ENCODE measurements at regions not wholly inside any gene's neighbourhood (a gene's known extent, or its start where the extent isn't known, plus 50 kb on each side); places are given as distances from the start of the nearest gene placed in this dataset.
"Not testable (repeated sequence)": the region's sequence is repeated elsewhere in the genome, so short reads cannot be mapped to it uniquely, and the experiment has no call there.

DNA sequence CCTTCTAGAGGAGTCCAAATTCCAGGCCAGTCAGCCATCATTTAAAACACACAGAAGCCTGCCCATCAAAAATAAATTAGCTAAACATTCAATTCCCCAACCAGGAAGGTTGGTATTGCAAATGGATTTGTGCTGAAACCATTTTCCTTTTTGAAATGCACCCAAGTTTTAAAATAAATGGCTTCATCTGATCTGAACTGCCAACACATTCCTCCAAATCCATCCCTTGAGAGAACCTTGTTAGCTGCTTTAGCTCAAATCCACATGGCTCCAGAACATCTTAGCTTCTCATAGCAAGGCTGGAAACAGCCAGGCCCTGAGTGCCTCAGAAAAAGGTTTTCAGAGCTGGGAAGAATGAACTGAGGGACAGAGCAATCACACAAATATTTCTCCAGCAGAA lies 306.3 kb downstream of the FZD1 start:
- no peak for DNase-seq

DNA sequence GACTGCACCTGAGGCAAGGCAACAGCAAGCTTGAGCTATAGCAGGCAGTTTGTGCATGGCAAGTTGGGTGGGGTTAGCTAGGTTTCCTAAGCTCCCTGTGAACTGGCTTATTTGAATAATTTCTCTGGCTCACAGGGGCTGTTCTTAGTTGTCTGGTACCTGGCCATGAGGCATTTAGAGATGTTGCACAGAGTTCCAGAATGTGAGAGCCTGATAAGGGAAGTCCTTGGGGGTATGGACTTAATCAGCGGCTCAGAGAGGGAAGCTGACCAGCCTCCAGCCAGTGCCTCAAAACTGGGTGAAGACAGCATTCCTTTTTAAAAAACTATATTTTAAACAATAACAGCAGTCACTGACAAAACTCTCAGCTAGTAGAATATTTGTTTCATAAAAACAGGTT lies 307.4 kb downstream of the FZD1 start:
- no peak for DNase-seq

DNA sequence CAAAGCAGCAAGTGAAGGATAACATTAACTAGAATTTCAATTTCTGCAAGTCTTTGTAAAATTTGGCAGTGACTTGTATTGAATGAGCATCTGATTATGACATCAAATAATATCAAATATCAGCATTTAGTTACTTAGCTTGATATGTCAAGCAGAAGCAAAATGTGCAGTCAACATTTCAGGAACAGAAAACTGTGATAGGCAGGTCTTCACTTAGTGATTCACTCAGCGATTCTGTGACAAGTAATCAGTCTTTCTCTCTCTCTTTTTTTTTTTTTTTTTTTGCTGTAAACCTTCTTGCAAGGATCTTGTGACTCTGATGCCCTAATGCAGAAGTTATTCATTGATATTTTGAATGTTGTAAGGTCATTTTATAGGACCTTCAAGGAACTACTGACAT lies 307.1 kb downstream of the MTERF1 start:
- no peak for DNase-seq

DNA sequence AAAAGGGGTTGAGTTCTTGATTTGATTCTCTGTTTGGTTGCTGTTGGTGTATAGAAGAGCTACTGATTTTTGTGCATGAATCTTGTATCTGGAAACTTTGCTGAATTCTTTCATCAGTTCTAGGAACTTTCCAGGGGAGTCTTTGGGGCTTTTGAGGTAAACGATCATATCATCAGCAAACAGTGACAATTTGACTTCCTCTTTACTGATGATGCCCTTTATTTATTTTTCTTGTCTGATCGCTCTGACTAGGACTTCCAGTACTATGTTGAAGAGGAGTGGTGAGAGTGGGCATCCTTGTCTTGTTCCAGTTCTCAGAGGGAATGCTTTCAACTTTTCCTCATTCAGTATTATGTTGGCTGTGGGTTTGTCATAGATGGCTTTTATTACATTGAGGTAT lies 304.0 kb downstream of the MTERF1 start:
- not testable (repeated sequence) for DNase-seq

DNA sequence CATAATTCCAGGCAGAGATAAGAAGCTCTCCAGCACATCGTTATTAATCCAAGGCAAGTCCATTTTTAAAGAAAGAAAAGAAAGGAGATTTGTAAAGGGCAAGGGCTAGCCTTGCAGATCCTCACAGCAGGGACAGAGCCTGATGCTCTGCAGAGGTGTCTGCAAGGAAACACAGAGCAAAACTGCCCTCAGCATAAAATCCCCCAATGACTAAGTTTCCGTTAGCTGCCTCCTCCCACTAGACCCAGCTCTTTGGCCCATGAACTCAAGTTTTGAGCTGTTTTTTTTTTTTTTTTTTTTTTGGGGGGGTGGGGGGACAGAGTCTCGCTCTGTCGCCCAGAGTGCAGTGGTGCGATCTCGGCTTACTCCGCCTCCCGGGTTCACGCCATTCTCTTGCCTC lies 300.7 kb downstream of the MTERF1 start:
- no peak for DNase-seq

DNA sequence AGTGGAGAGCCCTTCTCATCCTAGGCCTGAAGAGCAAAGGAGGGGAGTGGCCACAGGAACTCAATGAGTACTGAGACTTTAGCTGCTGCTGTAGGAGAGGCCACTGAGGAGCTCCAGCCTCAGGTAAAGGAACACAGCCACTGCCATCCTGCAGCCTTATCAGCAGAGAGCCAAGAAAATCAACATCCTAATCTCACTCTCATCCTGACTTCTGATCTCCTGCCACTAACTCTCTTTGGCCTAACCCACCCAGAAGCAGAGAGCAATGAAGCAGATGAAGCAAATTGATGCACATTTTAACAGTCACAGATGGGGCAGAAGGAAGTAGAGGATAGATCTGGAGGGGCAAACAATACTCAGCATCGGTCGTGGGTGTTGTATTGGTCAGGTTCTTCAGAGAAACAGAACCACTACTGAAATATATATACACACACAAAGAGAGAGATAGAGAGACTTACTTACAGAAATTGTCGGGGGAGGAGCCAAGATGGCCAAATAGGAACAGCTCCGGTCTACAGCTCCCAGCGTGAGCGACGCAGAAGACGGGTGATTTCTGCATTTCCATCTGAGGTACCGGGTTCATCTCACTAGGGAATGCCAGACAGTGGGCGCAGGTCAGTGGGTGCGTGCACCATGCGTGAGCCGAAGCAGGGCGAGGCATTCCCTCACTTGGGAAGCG lies 297.6 kb downstream of the MTERF1 start:
- DNase-seq: no peak

DNA sequence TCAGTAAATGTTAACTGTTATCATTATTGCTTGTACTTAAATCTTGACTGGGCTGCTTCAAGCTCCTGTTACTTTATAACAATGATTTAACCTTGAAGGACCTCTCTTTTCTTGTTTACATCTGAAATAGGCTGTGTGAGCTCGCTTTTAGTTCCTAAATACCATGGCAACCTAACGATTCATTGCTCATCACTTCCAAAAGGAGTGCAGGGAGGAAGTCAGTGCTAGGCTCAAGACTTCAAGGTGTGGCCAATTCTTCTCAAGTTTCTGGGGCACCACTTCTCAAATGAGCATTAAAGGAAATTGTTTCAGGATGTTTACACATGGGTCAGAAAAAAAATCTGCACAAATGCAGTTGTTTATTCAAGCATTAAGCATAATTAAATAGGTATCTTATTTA lies 284.2 kb downstream of the MTERF1 start:
- DNase-seq: no peak

DNA sequence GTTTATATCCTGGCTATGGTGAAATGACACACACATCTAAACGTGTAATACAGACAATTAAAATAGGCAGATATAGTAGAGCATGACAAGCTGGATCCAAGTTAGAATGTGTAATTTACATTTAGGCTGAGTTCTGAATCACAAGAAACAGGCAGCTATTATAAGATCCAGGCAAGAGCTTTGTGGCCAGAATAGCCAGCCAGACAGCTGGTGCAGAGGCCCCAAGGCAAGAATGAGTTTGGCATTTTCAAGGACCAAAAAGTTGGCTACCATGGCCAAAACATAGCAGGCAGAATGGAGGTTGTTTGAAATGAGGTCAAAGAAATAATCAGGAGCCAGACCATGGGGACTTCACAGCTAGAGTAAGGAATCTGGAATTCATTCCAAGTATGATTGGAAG lies 281.7 kb downstream of the MTERF1 start:
- no peak for DNase-seq

DNA sequence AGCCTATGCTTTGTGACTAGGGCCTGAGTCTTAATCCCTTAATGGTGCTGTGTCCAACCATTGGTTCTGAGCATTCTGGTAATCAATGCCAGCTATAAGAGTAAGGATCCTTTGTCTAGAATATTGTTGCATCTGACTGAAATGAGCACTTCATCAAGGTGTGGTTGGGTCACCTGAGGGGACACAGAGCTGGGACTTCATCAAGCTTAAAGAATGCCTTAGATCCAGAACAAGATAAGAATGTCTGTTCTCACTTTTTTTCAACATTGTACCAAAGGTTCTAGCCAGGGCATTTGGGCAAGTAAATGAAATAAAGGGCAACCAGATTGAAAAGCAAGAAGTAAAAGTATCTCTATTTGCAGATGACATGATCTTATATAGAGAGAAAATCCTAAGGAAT lies 280.4 kb downstream of the MTERF1 start:
- DNase-seq: no peak

DNA sequence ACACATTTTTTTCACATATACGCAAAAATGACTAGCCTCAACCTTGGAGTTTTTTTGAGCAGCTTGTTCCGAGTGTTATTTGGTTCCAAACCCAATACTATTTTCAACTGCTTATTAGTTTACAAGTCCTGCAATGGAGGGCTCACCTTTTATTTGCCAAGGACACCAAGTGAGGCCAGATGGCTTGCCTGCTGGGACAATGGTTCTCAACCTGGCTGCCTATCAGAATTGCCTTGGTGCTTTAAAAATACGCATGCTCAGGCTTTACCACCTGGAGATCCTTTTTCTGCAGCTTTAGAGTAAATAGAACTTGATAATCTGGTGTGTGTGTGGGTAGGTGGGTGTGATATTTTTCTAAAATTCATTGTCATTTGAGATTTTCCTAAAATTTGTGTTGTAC lies 276.8 kb downstream of the MTERF1 start:
- DNase-seq: no peak

DNA sequence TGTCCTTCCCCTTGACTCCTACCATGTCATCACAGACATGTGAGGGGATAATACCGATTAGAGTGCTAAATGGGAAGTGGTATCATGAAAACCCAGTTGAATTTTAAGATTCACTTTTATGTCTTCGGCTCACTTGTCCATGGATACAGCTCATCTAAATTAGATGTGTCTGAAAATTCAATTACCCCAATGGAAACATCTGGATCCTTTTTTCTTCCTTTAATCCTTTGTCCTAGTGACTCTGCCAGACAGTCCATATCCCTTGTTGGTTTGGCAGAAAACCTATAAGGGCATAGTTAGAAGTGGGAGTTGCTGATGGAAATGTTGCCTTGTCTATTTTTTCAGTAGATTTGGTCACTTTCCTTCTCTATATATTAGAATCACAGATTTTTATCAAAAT lies 271.9 kb downstream of the MTERF1 start:
- no peak for DNase-seq

DNA sequence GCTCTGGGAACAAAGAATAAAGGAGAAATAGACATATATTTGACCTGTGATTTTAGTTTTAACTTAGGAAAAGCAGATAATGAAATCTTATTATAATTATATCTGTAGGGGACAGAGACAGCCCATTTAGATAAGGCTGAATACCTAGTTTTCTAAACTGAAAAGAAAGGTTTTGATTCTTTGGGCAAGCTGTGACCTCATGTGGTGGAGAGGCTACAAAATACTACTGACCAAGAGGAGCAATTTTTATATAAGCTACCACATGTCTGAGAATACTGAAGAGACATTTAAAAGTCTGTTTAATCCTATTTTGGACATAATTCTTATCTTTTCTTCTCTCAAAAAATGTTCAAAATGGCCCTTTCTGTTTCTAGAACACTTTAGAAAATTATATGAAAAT lies 271.0 kb downstream of the MTERF1 start:
- DNase-seq: no peak

DNA sequence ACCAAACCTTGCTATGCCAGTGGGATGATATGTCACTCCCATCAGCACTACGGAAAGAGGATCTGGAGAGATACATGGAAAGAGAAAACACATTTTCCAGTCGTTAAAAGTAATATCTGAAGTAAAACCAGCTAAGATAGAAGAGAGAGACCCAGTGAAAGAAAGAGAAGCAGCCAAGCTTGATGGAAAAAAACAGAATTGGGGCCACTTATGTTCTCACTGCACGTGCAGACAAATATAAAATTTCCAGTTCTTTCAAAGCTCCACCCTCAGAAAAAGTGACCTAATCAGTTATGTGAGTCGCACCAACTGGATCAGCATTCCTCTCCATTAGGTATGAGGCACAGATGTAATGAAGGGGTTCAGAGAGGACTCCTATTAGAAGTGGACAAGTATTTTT lies 266.1 kb downstream of the MTERF1 start:
- DNase-seq: no peak

DNA sequence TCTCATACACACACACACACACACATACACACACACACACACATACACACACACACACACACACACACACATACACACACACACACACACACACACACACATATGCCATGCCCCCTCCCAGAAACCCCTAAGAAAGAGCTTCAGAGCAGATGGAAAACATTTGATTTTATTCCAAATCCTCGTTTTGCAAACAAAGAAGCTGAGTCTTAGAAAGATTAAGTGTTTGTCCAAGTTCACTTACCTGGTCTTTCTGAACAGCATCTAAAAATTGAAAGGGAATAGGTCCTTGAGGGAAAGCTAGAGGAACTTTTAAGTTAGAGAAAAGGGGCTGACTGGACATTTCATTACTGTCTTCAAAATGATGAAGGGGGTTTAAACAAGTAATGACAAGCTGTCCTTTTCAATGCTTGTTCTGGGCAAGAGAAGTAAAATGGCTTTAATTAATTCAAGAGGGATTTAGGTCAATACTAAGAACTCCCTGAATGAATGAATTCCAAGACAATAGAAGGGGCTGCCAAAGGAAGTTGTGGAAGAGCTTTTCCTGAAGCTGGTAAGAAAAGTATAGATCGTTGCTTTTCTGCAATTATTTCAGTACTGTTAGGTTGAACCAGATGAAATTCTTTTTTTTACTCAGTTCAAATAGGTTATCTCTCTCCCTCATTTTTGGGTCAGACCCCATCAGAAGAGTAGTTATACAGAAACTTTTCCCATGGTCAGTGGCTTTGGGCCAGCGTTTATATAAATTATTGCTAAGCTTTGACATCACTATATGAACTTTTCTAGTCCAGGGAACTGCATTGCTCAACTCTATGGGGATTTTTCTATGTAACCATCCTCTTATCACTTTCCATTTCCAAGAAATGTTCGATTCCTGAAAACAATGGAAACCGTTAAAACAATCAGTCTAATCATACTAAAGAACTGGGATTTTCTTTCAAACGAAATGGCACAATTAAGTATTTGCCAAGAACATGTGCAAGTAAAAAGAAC lies 261.4 kb downstream of the MTERF1 start:
- DNase-seq: no peak

DNA sequence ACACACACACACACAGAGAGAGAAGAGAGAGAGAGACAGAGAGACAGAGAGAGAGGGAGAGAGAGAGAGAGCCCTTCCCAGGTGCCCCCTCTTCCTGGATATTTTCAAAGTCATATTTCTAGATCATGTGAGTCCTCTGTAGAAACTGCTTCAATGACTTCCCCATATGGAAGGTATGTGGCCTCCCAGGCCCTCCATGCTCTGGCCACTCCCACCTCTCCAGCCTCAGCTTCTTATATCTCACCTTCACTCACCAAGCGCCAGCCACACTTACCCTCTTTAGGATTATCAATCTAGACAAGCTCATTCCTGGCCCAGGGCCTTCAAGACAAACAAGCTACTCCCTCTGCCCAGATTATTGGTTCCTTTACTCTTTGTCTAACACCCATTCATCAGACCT lies 259.7 kb downstream of the MTERF1 start:
- no peak for DNase-seq

DNA sequence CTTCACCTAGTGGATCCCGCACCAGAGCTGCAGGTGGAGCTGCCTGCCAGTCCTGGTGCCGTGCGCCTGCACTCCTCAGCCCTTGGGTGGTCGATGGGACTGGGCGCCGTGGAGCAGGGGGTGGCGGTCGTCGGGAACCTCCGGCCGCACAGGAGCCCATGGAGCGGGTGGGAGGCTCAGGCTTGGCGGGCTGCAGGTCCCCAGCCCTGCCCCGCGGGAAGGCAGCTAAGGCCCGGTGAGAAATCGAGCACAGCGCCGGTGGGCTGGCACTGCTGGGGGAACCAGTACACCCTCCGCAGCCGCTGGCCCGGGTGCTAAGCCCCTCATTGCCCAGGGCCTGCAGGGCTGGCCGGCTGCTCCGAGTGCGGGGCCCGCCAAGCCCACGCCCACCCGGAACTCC lies 253.2 kb downstream of the MTERF1 start:
- not testable (repeated sequence) for DNase-seq

DNA sequence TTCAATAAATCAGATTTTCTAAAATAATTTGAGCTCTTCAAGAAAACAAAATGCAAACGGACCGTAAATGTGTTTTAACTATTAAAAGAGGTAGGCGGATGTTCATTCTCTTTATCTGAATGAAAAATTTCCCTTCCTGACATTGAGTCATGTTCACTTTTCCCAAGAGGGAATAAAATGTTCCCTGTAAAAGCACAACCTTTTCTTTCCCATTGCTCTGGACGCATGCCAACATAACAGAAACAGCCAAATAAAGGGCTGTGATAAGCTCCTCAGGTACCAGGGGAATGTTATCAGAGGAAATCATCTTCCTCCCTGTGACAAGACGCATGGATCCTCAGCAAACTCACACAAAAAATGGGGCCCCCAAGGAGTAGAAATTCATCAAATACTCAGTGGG lies 251.8 kb downstream of the MTERF1 start:
- no peak for DNase-seq

DNA sequence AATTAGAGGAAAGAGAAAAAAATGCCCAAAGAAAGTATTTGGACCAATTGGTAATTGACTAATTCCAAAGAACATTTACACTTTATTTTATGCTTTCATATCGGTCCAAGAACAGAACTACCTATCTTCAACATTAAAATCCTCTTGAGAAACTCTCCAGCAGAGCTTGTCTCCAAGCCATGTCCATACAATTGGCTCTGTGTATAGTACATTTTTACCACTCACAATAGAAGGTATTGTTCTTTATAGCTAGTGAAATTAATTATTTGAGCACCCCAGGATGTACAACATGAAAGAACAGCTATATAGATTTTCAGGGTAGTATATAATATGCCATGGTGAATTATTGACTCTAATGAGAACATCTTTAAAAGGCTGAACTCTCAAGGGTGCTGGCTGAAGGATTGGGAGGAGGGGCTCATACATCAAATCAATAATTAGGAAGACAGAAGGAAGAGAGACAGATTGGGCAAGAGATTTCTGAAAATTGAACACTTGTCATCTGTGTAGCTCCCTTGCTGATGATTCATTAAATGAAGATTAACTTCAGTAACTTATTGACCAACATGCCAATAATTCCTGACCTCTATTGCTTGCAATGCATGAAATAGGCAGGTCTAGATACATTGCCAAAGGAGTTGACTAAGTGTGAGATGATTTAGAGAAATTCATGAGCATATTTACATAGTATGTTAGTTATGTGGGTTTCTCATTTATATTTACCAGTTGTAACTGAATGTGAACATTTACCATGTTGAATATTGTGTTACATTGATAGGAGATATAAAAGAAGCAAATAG lies 249.7 kb downstream of the MTERF1 start:
- no peak for DNase-seq

DNA sequence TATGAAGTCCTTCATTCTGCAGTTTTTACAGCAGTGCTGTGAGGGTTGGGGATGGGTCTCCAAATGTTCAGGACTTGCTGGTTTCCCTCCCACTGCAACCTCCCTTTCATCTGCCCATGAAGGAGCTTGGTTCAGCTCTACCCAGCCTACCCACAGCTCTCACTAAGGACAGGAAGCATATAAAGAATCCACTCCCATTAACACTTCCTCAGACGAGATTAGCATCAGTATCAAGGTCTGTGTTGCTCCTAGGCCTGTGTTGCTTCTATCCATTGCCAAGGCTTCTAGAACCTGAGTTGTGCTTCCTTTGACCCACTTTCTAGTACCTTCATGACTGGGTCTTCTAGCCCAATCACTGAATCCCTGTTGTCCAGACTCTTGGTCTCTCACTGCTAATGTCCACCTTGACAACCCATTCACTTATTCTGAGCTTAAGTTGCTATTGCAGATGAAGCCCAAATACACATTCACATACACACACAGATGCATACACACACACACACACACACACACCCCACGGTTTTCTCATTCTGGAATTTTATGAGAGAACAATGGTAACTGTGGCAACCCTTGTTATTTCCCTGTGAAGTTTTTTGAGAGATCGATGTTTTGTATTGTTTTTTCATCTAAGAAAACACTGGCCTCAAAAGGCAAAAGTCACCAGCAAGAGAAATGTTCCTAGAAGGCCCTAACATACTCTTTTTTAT lies 248.1 kb downstream of the MTERF1 start:
- DNase-seq: no peak

DNA sequence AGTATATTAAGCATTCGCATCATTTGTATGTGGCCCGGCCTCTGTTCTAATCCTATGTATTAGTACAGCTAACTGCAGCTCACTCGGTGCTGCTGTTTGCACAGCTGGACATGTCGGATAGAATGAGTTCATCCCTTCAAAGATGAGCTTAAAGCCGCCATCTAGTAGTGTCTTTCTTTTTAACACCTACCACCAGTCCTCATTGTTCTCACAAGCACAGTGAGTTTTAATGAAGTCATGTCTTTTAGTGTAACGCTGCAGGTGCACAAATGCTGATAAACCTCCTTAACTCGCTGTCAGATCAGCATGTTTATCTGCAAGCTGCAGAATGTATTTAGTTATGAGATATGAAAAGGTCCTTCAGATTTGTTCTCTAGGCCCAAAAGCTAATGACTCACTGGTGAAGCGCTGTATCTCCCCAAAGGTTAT lies 247.5 kb downstream of the MTERF1 start:
- no peak for DNase-seq

DNA sequence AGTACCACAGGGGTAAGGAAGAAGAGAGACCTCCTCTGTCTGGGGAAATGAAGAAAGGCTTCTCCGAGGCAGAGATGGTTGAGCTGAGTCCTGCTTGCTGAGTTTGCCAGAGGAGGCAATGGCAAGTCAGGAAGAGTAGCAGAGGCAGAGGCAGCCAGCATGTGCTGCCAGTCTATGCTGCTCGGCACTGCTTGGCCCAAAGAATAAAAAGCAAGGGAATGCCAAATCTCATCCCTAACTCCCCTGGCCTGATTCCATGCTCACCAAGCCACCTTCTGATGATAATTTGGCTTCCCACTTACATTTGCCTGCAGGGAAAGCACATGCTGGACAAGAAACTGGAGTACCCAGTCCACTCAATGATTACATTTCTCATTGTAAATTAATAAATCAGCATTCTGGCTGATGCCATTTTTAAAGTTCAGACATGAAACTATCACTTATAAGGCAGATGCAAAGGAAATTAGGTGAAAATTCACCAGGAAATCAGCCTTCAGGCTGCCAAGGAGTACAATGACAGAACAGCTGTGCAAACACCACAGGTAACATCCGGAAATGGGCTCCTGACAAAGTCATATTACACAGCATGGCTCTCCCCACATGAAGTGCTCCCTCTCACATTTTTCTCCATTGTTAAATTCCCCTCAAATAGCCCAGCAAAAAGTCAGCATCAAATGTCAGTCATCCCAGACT lies 245.9 kb downstream of the MTERF1 start:
- DNase-seq: no peak

DNA sequence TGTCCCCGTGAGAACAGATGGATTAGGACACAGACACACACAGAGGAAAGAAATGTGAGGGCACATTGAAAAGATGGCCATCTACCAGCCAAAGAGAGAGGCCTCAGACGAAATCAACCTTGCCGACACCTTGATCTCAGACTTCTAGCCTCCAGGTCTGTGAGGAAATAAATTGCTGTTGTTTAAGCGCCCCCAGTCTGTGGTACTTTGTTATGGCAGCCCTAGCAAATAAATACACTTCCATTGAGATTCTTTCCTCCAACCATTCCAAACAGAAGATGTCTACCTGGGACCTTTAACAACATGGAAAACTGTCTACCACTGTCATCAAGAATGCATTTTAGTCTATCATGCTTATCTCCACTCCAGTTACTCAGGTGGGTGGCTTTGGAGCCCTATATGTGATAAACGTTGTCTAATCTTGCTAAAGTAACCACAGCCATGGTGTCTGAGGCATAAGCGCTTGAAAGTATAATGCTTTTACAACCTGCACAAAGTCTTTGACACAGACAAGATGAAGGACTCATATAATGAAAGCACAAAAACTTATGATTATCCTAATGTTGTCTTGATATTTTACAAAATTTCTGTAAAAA lies 244.3 kb downstream of the MTERF1 start:
- DNase-seq: peak; percentile 2

Data from KG1 (cell line).